ENCODE measurements at regions not wholly inside any gene's neighbourhood (a gene's known extent, or its start where the extent isn't known, plus 50 kb on each side); places are given as distances from the start of the nearest gene placed in this dataset.

DNA sequence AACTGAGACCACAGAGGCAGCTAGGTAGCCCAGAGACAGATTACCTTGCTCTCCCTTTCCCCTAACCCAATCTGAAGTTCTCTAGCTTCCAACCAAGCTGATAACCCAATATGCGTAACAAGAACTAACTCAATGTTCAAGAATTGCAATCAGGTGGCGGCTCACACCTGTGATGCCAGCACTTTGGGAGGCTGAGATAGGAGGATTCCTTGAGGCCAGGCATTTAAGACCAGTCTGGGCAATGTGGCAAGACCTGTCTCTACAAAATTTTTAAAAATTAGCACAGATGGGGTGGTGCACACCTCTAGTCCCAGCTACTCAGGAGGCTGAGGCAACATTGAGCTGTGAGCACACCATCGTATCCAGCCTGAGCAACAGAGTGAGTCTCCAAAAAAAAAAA, 86.7 kb upstream of the IPO5 start:
- TF ChIP-seq TCF12 (IDR thresholded peaks at IDR 0.05; ENCODE audit: low read depth, low read length), result no peak
- WGBS (ENCODE audit: insufficient coverage, insufficient replicate concordance, low lambda C conversion rate, missing lambda C conversion rate), result 70% methylated on average over 2 of the region's 3 CpGs
- H3K9me3 ChIP-seq (replicated peaks; ENCODE audit: control insufficient read depth, insufficient read depth, low read length), result no peaks in the 10 kb centered on the region; the same call in 2 of the 3 replicates
- H3K9ac ChIP-seq (ENCODE audit: control insufficient read depth, insufficient read depth, low read length), result no peak overlapping the region
- in situ Hi-C loops (cut with MboI) (no loop called here), intact Hi-C loops (cut with micrococcal nuclease; ENCODE audit: unreplicated experiment) (no loop called here)
- no peak overlapping the region for H2AFZ ChIP-seq (ENCODE audit: control insufficient read depth, low read depth, low read length)
- H3K4me1 ChIP-seq (ENCODE audit: control insufficient read depth, insufficient read depth, low read length), result no peaks in the 10 kb centered on the region
- H3K4me3 ChIP-seq, result no peak overlapping the region
- no peaks in the 10 kb centered on the region for H4K20me1 ChIP-seq (ENCODE audit: control insufficient read depth, insufficient read depth)
- H3K27ac ChIP-seq (ENCODE audit: control insufficient read depth, insufficient read depth), result no peak overlapping the region
- ChIA-PET SMC1A (ENCODE audit: uncharacterized antibody, unreplicated experiment) (no interaction called here), POLR2A (no interaction called here), CTCF (interaction anchor here (1.4 kb wide), 1 partner anchor 9 kb away, joined by 3 read pairs; no protein-coding TSS in a partner anchor), RAD21 (ENCODE audit: unreplicated experiment) (interaction anchor here (1.0 kb wide), 1 partner anchor 9 kb away, joined by 4 read pairs; no protein-coding TSS in a partner anchor)
- H3K4me2 ChIP-seq (ENCODE audit: control insufficient read depth, insufficient read depth), result no peak overlapping the region
- no peak for DNase-seq (ENCODE audit: low read depth, low spot score)
- no peak for FAIRE-seq
- no peaks in the 10 kb centered on the region for H3K79me2 ChIP-seq (ENCODE audit: control insufficient read depth, insufficient read depth, low read length)
- BruUV-seq (replicated peaks), result no TSS peak
- no peak for ATAC-seq
- no peaks in the 10 kb centered on the region for H3K27me3 ChIP-seq (replicated peaks in 1 of 2; ENCODE audit: control insufficient read depth in 2 of 2, insufficient read depth in 2 of 2, low read length in 1 of 2)
- no peaks in the 10 kb centered on the region for H3K36me3 ChIP-seq (ENCODE audit: control insufficient read depth in 2 of 2, insufficient read depth in 2 of 2, low read length in 1 of 2)

DNA sequence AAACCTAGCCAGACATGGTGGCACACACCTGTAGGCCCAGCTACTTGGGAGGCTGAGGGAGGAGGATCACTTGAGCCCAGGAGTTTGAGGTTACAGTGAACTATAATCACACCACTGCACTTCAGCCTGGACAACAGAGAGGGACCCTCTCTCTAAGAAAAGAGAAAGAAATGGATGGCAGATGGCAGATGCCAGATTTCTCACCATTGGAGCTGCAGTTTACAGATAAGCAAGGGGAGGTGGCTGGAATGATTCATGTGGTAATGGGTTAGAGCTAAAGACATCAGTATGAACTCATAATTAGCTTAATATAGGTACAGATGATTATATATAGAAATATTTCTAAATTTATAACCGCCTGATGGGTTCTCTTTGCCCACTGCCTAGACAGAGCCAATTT, 80.1 kb upstream of the IPO5 start:
- Histone ChIP-seq H3K27me3 (replicated peaks in 1 of 2; ENCODE audit: control insufficient read depth in 2 of 2, insufficient read depth in 2 of 2, low read length in 1 of 2) (peaks cover 0 to 1% of the 10 kb centered on the region in 2 experiments; a peak in 1 of 4 replicates), H4K20me1 (ENCODE audit: control insufficient read depth, insufficient read depth) (no peaks in the 10 kb centered on the region), H3K27ac (ENCODE audit: control insufficient read depth, insufficient read depth) (no peak overlapping the region), H3K4me1 (ENCODE audit: control insufficient read depth, insufficient read depth, low read length) (no peaks in the 10 kb centered on the region), H3K9me3 (replicated peaks; ENCODE audit: control insufficient read depth, insufficient read depth, low read length) (no peaks in the 10 kb centered on the region), H3K36me3 (ENCODE audit: control insufficient read depth in 2 of 2, insufficient read depth in 2 of 2, low read length in 1 of 2) (no peaks in the 10 kb centered on the region), H3K9ac (ENCODE audit: control insufficient read depth, insufficient read depth, low read length) (no peak overlapping the region), H3K4me3 (no peak overlapping the region), H2AFZ (ENCODE audit: control insufficient read depth, low read depth, low read length) (no peak overlapping the region), H3K79me2 (ENCODE audit: control insufficient read depth, insufficient read depth, low read length) (no peaks in the 10 kb centered on the region), H3K4me2 (ENCODE audit: control insufficient read depth, insufficient read depth) (no peak overlapping the region)
- in situ Hi-C loops (cut with MboI) (no loop called here), intact Hi-C loops (cut with micrococcal nuclease; ENCODE audit: unreplicated experiment) (no loop called here)
- no peak for DNase-seq (ENCODE audit: low read depth, low spot score)
- no TSS peak for BruUV-seq (replicated peaks)
- SMC1A ChIA-PET (ENCODE audit: uncharacterized antibody, unreplicated experiment), result interaction anchor here (1.9 kb wide), 1 partner anchor 17 kb away, joined by 5 read pairs; no protein-coding TSS in a partner anchor
- POLR2A ChIA-PET, result no interaction called here
- CTCF ChIA-PET, result no interaction called here
- TF ChIP-seq ESRRA (IDR thresholded peaks at IDR 0.05; ENCODE audit: low read length), result no peak
- TF ChIP-seq, protein P1, sequence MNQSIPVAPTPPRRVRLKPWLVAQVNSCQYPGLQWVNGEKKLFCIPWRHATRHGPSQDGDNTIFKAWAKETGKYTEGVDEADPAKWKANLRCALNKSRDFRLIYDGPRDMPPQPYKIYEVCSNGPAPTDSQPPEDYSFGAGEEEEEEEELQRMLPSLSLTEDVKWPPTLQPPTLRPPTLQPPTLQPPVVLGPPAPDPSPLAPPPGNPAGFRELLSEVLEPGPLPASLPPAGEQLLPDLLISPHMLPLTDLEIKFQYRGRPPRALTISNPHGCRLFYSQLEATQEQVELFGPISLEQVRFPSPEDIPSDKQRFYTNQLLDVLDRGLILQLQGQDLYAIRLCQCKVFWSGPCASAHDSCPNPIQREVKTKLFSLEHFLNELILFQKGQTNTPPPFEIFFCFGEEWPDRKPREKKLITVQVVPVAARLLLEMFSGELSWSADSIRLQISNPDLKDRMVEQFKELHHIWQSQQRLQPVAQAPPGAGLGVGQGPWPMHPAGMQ (IDR thresholded peaks at IDR 0.05; ENCODE audit: borderline replicate concordance), result no peak
- TF ChIP-seq, protein P2, sequence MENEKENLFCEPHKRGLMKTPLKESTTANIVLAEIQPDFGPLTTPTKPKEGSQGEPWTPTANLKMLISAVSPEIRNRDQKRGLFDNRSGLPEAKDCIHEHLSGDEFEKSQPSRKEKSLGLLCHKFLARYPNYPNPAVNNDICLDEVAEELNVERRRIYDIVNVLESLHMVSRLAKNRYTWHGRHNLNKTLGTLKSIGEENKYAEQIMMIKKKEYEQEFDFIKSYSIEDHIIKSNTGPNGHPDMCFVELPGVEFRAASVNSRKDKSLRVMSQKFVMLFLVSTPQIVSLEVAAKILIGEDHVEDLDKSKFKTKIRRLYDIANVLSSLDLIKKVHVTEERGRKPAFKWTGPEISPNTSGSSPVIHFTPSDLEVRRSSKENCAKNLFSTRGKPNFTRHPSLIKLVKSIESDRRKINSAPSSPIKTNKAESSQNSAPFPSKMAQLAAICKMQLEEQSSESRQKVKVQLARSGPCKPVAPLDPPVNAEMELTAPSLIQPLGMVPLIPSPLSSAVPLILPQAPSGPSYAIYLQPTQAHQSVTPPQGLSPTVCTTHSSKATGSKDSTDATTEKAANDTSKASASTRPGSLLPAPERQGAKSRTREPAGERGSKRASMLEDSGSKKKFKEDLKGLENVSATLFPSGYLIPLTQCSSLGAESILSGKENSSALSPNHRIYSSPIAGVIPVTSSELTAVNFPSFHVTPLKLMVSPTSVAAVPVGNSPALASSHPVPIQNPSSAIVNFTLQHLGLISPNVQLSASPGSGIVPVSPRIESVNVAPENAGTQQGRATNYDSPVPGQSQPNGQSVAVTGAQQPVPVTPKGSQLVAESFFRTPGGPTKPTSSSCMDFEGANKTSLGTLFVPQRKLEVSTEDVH (IDR thresholded peaks at IDR 0.05; ENCODE audit: low read depth, partially characterized antibody), result no peak
- TF ChIP-seq MYC (IDR thresholded peaks at IDR 0.05; ENCODE audit: insufficient read depth, insufficient read length, insufficient replicate concordance, low read length, severe bottlenecking), result no peak
- no peak for ATAC-seq
- RAD21 ChIA-PET (ENCODE audit: unreplicated experiment), result no interaction called here
- WGBS (ENCODE audit: insufficient coverage, insufficient replicate concordance, low lambda C conversion rate, missing lambda C conversion rate), result 10% methylated on average over 1 of the region's 1 CpG
- FAIRE-seq, result no peak

Data from GM12878 (cell line).